Lower leg skin (tissue), 4 donors: ENCODE measurements at regions not wholly inside any gene's neighbourhood (a gene's known extent, or its start where the extent isn't known, plus 50 kb on each side); places are given as distances from the start of the nearest gene placed in this dataset.

Experiments used
- DNase-seq, 2 donors: peaks; one replicate each; pipeline ENCODE4 v3.0.0-alpha.2; 2019; ENCODE audit warnings: low spot score in 2 of 2
- H3K4me3 ChIP-seq: fragments of 200-600 bp; sonication (generic); 2 replicates; pipeline ENCODE4 v1.5.1; 2017; ENCODE audit warnings: mild to moderate bottlenecking, low read depth; ENCODE audit not compliant: poor library complexity, severe bottlenecking
- POLR2A ChIP-seq, 2 donors: fragments of 450-650 bp; IDR thresholded peaks; one replicate each; pipeline ENCODE4 v1.6.1; 2016 to 2017; ENCODE audit warnings: antibody characterized with exemption in 2 of 2, mild to moderate bottlenecking in 1 of 2, moderate library complexity in 1 of 2
- WGBS, 2 donors: methylation state at CpG; one replicate each; pipeline ENCODE4 v1.1.5; 2018; 5-methylcytosine and 5-hydroxymethylcytosine counted together
- intact Hi-C: fragments of 100-400 bp; cut with DNase I; formaldehyde crosslinking; loops from one replicate; pipeline ENCODE4 v1.15.0; 2023; ENCODE audit warnings: low total_unique reads
- TF ChIP-seq, protein P1 (sequence below), 3 donors: fragments of 450-650 bp; IDR thresholded peaks; one replicate each; pipeline ENCODE4 v1.5.1; 2016; ENCODE audit warnings: antibody characterized with exemption in 3 of 3, mild to moderate bottlenecking in 3 of 3, moderate library complexity in 2 of 3

DNA sequence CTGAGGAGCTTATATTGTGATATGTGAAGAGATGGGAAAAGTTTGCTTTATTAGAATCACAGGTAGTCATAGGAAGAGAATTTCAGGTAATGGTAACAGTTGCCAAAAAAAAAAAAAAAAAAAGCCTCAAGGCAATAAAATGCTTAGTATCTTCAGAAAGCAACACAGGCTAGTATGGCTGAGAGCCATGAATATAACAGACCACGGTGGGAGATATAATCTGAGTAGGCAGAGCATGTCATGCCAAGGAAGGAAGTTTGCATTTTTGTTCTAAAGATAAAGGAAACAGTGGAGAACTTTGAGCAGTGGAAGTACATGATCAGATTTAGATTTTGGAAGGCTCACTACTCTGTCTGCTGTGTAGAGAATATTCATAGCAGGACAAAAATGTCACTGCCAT is 211.4 kb downstream of the ETS1 start:
- no peak for DNase-seq
- TF ChIP-seq POLR2A (IDR thresholded peaks at IDR 0.05): no peak
- TF ChIP-seq, protein P1, sequence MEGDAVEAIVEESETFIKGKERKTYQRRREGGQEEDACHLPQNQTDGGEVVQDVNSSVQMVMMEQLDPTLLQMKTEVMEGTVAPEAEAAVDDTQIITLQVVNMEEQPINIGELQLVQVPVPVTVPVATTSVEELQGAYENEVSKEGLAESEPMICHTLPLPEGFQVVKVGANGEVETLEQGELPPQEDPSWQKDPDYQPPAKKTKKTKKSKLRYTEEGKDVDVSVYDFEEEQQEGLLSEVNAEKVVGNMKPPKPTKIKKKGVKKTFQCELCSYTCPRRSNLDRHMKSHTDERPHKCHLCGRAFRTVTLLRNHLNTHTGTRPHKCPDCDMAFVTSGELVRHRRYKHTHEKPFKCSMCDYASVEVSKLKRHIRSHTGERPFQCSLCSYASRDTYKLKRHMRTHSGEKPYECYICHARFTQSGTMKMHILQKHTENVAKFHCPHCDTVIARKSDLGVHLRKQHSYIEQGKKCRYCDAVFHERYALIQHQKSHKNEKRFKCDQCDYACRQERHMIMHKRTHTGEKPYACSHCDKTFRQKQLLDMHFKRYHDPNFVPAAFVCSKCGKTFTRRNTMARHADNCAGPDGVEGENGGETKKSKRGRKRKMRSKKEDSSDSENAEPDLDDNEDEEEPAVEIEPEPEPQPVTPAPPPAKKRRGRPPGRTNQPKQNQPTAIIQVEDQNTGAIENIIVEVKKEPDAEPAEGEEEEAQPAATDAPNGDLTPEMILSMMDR (IDR thresholded peaks at IDR 0.05): no peak
- WGBS, 2 donors: 5 to 13% methylated on average over 1 of the region's 1 CpG
- intact Hi-C loops: no loop called here
- H3K4me3 ChIP-seq: no peak overlapping the region

DNA sequence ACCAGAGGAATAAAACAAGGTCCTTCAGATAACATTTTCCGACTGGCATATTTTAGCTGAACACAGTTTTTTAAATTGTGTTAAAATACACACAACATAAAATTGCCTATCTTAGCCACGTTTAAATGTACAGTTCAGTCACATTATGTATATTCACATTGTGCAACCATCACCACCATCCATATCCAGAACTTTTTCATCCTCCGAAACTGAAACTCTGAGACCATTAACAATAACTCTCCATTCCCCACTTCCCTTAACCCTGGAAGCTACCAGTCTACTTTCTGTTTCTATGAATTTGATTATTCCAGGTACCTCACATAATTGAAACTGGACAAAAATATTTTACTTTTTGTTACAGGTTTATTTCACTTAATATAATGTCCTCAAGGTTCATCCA is 213.3 kb downstream of the ETS1 start:
- DNase-seq: no peak
- 68 to 75% methylated on average over 3 of the region's 3 CpGs for WGBS, 2 donors
- no peak overlapping the region for H3K4me3 ChIP-seq
- intact Hi-C loops: no loop called here
- TF ChIP-seq POLR2A (IDR thresholded peaks at IDR 0.05): no peak
- TF ChIP-seq, protein P1 (IDR thresholded peaks at IDR 0.05): no peak

DNA sequence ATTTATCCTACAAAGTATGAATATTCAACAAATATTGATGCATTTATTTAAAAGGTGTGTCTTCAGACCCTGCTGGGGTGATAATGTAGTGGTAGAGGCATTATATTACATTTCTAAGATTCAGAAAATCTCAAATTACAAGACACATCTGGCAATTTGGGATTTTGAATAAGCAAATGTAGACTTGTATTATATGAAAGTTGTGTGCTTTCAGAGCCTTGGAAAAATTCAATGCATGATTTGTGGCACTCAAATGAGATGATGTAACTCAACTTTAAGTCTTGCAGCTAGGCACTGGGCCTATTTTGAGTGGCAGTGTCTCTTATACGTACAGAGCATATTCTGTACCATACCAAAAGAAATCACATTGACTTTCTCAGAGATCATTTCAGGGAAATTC is 214.4 kb downstream of the ETS1 start:
- no peak overlapping the region for H3K4me3 ChIP-seq
- intact Hi-C loops: no loop called here
- TF ChIP-seq, protein P1 (IDR thresholded peaks at IDR 0.05): no peak
- TF ChIP-seq POLR2A (IDR thresholded peaks at IDR 0.05): no peak
- DNase-seq: no peak
- WGBS, 2 donors: 64 to 80% methylated on average over 1 of the region's 1 CpG

DNA sequence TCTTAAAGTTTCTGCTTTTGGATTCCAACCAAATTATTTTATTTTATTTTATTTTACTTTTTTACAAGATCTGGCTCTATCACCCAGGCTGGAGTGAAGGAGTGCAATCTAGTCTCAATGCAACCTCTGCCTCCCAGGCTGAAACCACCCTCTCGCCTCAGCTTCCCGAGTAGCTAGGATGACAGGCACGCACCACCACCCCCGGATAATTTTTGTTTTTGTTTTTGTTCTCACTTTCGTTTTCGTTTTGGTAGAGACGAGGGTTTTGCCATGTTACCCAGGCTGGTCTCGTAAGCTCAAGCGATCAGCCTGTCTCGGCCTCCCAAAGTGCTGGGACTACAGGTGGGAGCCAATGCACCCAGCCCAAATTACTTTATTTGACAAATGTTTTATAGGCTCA is 219.8 kb downstream of the ETS1 start:
- 82 to 84% methylated on average over 10 of the region's 10 CpGs for WGBS, 2 donors
- no peak overlapping the region for H3K4me3 ChIP-seq
- TF ChIP-seq, protein P1 (IDR thresholded peaks at IDR 0.05): no peak
- no peak for TF ChIP-seq POLR2A (IDR thresholded peaks at IDR 0.05)
- no peak for DNase-seq
- intact Hi-C loops: no loop called here

DNA sequence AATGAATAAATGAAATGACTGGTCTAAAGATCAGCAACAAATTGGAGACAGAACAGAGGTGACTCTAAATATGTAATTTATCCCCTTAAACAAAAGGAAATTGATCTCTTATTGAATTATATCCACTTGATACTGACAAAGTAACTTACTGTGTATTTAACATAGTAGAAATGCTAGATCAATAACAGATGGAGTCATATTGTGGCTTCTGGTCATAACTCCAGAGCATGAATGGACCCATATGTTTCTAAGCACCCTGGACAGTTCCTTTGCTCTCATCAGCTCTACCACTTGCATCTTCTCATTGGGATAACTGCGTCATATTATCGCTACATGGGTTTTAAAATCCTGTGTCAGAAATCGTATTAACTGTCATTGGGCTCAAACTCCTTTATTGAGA is 222.3 kb downstream of the ETS1 start:
- no peak for DNase-seq
- intact Hi-C loops: no loop called here
- no peak overlapping the region for H3K4me3 ChIP-seq
- no peak for TF ChIP-seq POLR2A (IDR thresholded peaks at IDR 0.05)
- TF ChIP-seq, protein P1 (IDR thresholded peaks at IDR 0.05): no peak
- 39 to 49% methylated on average over 3 of the region's 3 CpGs for WGBS, 2 donors

DNA sequence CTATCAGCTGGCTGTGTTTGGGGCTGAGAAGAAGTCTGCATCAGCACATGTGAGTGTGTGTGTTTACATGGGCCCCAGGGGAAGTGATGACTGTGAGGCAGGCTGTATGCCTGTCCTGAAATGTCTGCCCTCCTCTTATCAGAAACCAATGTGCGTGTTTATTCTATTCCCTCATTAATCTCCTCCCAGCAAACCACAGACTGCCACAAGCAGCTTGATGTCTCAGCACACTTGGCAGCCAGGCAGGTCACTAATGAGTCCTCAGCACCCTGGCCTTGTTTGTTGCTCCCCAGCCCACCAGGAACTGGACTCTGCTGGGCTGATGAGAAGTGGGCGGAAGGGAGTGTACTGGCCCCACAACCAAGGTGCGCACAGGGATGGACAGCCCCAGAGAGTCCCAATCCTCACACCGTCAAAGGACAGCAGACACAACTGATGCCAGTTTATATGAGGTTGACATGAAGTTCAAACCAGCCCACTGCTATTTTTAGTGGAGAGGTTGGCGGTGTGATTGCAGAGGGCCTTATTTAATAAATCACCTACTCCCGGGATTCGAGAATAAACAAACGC is 225.8 kb downstream of the ETS1 start:
- TF ChIP-seq POLR2A (IDR thresholded peaks at IDR 0.05): no peak
- TF ChIP-seq, protein P1 (IDR thresholded peaks at IDR 0.05): no peak
- intact Hi-C loops: no loop called here
- no peak overlapping the region for H3K4me3 ChIP-seq
- DNase-seq: no peak
- 82 to 86% methylated on average over 8 of the region's 8 CpGs for WGBS, 2 donors
